Stimulated activated CD8-positive, alpha-beta memory T cell treated with anti-CD3 and anti-CD28 coated beads, Interleukin-7, amount 100 ng/mL, for 4 hours (primary cell): ENCODE measurements at regions not wholly inside any gene's neighbourhood (a gene's known extent, or its start where the extent isn't known, plus 50 kb on each side); places are given as distances from the start of the nearest gene placed in this dataset.

ENCODE experiments used
- DNase-seq, 2 donors: peaks; one replicate each; pipeline ENCODE4 v3.0.0-alpha.2; 2020; ENCODE audit warnings: low read depth in 2 of 2

GRCh38 chr2:120587997-120588336 lies 147.7 kb upstream of the GLI2 start:
- DNase-seq = no peak

GRCh38 chr2:120589771-120590608 lies 145.7 kb upstream of the GLI2 start:
- DNase-seq = no peak

GRCh38 chr2:120590841-120591240 lies 144.8 kb upstream of the GLI2 start:
- DNase-seq = no peak

- no peak for DNase-seq
Measured at GRCh38 chr2:120591572-120591971, 144.1 kb upstream of the GLI2 start.

GRCh38 chr2:120592084-120592483 lies 143.6 kb upstream of the GLI2 start:
- no peak for DNase-seq

- no peak for DNase-seq
Measured at GRCh38 chr2:120593921-120594686, 141.6 kb upstream of the GLI2 start.

- DNase-seq = no peak
Measured at GRCh38 chr2:120594856-120595685, 140.6 kb upstream of the GLI2 start.

- no peak for DNase-seq
Measured at GRCh38 chr2:120595739-120596138, 139.9 kb upstream of the GLI2 start.

- no peak for DNase-seq
Measured at GRCh38 chr2:120596191-120596811, 139.4 kb upstream of the GLI2 start.

GRCh38 chr2:120596990-120597594 lies 138.6 kb upstream of the GLI2 start:
- no peak for DNase-seq

GRCh38 chr2:120597595-120598193 lies 138.0 kb upstream of the GLI2 start:
- no peak for DNase-seq

GRCh38 chr2:120598416-120598815 lies 137.3 kb upstream of the GLI2 start:
- no peak for DNase-seq

- no peak for DNase-seq
Measured at GRCh38 chr2:120599072-120599471, 136.6 kb upstream of the GLI2 start.

GRCh38 chr2:120599656-120600055 lies 136.0 kb upstream of the GLI2 start:
- no peak for DNase-seq

GRCh38 chr2:120600335-120600734 lies 135.3 kb upstream of the GLI2 start:
- DNase-seq = no peak

GRCh38 chr2:120600786-120601185 lies 134.9 kb upstream of the GLI2 start:
- DNase-seq = no peak

GRCh38 chr2:120601566-120601965 lies 134.1 kb upstream of the GLI2 start:
- no peak for DNase-seq

- DNase-seq = no peak
Measured at GRCh38 chr2:120602251-120602650, 133.4 kb upstream of the GLI2 start.

- DNase-seq = no peak
Measured at GRCh38 chr2:120604767-120605166, 130.9 kb upstream of the GLI2 start.

GRCh38 chr2:120605231-120605935 lies 130.3 kb upstream of the GLI2 start:
- no peak for DNase-seq
